Mammary epithelial cell (primary cell): ENCODE measurements at regions not wholly inside any gene's neighbourhood (a gene's known extent, or its start where the extent isn't known, plus 50 kb on each side); places are given as distances from the start of the nearest gene placed in this dataset.

ENCODE experiments used
- CTCF ChIP-seq, 2 donors: IDR thresholded peaks in 1 of 2; conservative IDR thresholded peaks in 1 of 2; 2 replicates each; pipeline ENCODE4 v1.5.1; 2011 to 2012; ENCODE audit warnings: inconsistent platforms in 2 of 2, low read length in 2 of 2, mild to moderate bottlenecking in 2 of 2, control low read depth in 1 of 2, low read depth in 1 of 2; ENCODE audit not compliant: insufficient read depth in 1 of 2; ENCODE audit errors: extremely low read depth in 1 of 2
- EZH2 ChIP-seq: IDR thresholded peaks from 2 replicates; pipeline ENCODE4 v1.6.1; 2012; ENCODE audit warnings: low read length, inconsistent platforms, borderline replicate concordance

GRCh38 chr1:198373376-198373775, 167.1 kb downstream of the ATP6V1G3 start:
- TF ChIP-seq EZH2: no peak
- TF ChIP-seq CTCF (conservative IDR thresholded peaks at IDR 0.05 in 1 of 2, IDR thresholded peaks at IDR 0.05 in 1 of 2; ENCODE audit: extremely low read depth in 1 of 2, insufficient read depth in 1 of 2, low read depth in 1 of 2, low read length in 2 of 2): no peak
